GM12878 (cell line): ENCODE measurements at regions not wholly inside any gene's neighbourhood (a gene's known extent, or its start where the extent isn't known, plus 50 kb on each side); places are given as distances from the start of the nearest gene placed in this dataset.

ENCODE experiments used
- BHLHE40 ChIP-seq, 2 experiments: fragments of 450-650 bp in 1 of 2; IDR thresholded peaks; 2 replicates each; pipeline ENCODE4 v1.6.1; 2011 to 2017; ENCODE audit warnings: low read depth in 2 of 2, borderline replicate concordance in 1 of 2, improper control_type of control experiment in 1 of 2, low read length in 1 of 2, mild to moderate bottlenecking in 1 of 2
- BMI1 ChIP-seq: fragments of 450-650 bp; IDR thresholded peaks from 2 replicates; pipeline ENCODE4 v1.6.1; 2016; ENCODE audit warnings: mild to moderate bottlenecking, moderate library complexity, borderline replicate concordance
- CBFB ChIP-seq: IDR thresholded peaks from 2 replicates; pipeline ENCODE4 v1.6.1; 2016; ENCODE audit warnings: antibody characterized with exemption, low read depth
- CREM ChIP-seq: IDR thresholded peaks from 2 replicates; pipeline ENCODE4 v1.6.1; 2014; ENCODE audit warnings: antibody characterized with exemption, low read depth
- CTCF ChIP-seq, 3 experiments: IDR thresholded peaks in 2 of 3; conservative IDR thresholded peaks in 1 of 3; 2 replicates each; pipeline ENCODE4 v1.5.1; 2011; ENCODE audit warnings: low read depth in 3 of 3, low read length in 3 of 3, mild to moderate bottlenecking in 3 of 3, control low read depth in 2 of 3, moderate library complexity in 2 of 3, inconsistent platforms in 1 of 3, mixed read lengths in 1 of 3; ENCODE audit not compliant: control insufficient read depth in 2 of 3, insufficient read depth in 1 of 3; ENCODE audit errors: extremely low read depth in 1 of 3
- MEF2A ChIP-seq: IDR thresholded peaks from 2 replicates; pipeline ENCODE4 v1.6.1; 2011; ENCODE audit warnings: low read depth, mild to moderate bottlenecking, low read length, moderate library complexity; ENCODE audit not compliant: insufficient read depth
- SIN3A ChIP-seq: IDR thresholded peaks from 2 replicates; pipeline ENCODE4 v1.6.1; 2012; ENCODE audit warnings: low read depth, low read length, improper control_type of control experiment
- STAT1 ChIP-seq: fragments of 450-650 bp; conservative IDR thresholded peaks from 2 replicates; pipeline ENCODE4 v1.6.1; 2014; ENCODE audit warnings: antibody characterized with exemption, mild to moderate bottlenecking
- ZNF384 ChIP-seq: IDR thresholded peaks from 2 replicates; pipeline ENCODE4 v1.6.1; 2012; ENCODE audit warnings: low read depth, mild to moderate bottlenecking, low read length, improper control_type of control experiment, borderline replicate concordance
- TF ChIP-seq, protein P1 (sequence below): fragments of 450-650 bp; IDR thresholded peaks from 2 replicates; pipeline ENCODE4 v1.6.1; 2017; ENCODE audit warnings: mild to moderate bottlenecking
- TF ChIP-seq, protein P2 (sequence below): IDR thresholded peaks from 2 replicates; pipeline ENCODE4 v1.6.1; 2011; ENCODE audit warnings: low read depth, mild to moderate bottlenecking, low read length, moderate library complexity, borderline replicate concordance; ENCODE audit errors: extremely low read depth

GRCh38 chr21:33171616-33172169 lies 58.0 kb upstream of the IFNAR2 start:
- TF ChIP-seq BHLHE40 (IDR thresholded peaks at IDR 0.05; ENCODE audit: borderline replicate concordance in 1 of 2, low read depth in 2 of 2, low read length in 1 of 2): no peak
- no peak for TF ChIP-seq CTCF (IDR thresholded peaks at IDR 0.05 in 2 of 3, conservative IDR thresholded peaks at IDR 0.05 in 1 of 3; ENCODE audit: control insufficient read depth in 2 of 3, extremely low read depth in 1 of 3, insufficient read depth in 1 of 3, low read depth in 3 of 3, low read length in 3 of 3)
- TF ChIP-seq, protein P1, sequence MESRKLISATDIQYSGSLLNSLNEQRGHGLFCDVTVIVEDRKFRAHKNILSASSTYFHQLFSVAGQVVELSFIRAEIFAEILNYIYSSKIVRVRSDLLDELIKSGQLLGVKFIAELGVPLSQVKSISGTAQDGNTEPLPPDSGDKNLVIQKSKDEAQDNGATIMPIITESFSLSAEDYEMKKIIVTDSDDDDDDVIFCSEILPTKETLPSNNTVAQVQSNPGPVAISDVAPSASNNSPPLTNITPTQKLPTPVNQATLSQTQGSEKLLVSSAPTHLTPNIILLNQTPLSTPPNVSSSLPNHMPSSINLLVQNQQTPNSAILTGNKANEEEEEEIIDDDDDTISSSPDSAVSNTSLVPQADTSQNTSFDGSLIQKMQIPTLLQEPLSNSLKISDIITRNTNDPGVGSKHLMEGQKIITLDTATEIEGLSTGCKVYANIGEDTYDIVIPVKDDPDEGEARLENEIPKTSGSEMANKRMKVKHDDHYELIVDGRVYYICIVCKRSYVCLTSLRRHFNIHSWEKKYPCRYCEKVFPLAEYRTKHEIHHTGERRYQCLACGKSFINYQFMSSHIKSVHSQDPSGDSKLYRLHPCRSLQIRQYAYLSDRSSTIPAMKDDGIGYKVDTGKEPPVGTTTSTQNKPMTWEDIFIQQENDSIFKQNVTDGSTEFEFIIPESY: no peak
- TF ChIP-seq, protein P2, sequence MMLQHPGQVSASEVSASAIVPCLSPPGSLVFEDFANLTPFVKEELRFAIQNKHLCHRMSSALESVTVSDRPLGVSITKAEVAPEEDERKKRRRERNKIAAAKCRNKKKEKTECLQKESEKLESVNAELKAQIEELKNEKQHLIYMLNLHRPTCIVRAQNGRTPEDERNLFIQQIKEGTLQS: no peak
- TF ChIP-seq STAT1: no peak
- no peak for TF ChIP-seq CBFB
- no peak for TF ChIP-seq BMI1
- TF ChIP-seq SIN3A: no peak
- TF ChIP-seq CREM: no peak
- TF ChIP-seq ZNF384: no peak
- TF ChIP-seq MEF2A: no peak
